Limb (tissue), 2 donors: ENCODE measurements at regions not wholly inside any gene's neighbourhood (a gene's known extent, or its start where the extent isn't known, plus 50 kb on each side); places are given as distances from the start of the nearest gene placed in this dataset.
"Not testable (repeated sequence)": the region's sequence is repeated elsewhere in the genome, so short reads cannot be mapped to it uniquely, and the experiment has no call there.

Experiments used
- DNase-seq, 2 donors: peaks; one replicate each; pipeline ENCODE4 v3.0.0-alpha.2; 2016; ENCODE audit errors: extremely low spot score in 2 of 2

DNA sequence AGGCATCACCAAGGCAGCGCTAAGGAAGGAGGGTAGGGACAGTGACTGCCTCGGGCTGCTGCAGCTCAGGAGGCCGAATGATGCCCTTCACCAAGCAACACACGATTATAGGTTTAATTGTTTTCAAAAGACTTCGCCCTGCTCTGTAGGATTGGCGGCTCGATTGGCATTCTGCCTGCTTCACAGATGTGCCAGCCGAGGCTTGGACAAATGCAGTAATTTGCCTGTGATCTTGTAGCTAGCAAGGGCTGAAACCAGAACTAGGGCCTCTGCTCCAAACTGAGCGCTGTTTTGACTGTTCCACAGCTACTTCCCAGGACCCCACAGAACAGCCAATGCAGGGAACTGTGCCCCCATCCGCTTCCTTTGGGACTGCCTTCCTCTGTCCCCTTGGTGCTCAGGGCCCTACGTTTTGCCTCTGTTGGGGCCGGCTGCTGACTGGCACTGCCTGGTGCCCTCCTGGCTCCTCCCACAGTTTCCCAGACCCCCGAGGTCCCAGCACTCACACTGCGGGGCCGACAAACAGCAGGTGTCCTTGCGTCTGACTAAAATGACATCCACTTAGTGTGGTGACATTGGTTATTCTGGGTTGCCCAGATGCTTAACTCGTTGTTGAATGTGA is 62.6 kb upstream of the EN2 start:
- DNase-seq, result no peak

DNA sequence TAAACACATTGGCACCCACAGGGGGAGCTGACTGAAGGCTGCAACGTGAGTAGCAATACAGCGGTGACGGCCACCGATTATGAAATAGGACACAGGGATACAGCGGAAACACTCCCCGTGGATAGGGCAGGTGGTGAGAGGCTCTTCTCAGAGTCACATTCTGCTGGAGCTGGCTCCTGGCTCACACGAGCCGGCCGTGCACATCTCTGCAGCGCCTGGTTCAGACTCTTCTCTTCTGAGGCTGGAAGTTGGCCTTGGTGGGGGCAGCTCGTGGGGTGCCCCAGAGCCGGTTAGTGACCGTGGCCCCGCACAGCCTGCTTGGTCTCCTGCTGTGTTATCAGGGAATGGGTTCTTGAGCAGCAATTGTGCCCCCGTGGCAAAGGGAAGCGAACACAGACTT is 61.3 kb upstream of the EN2 start:
- DNase-seq, result no peak

DNA sequence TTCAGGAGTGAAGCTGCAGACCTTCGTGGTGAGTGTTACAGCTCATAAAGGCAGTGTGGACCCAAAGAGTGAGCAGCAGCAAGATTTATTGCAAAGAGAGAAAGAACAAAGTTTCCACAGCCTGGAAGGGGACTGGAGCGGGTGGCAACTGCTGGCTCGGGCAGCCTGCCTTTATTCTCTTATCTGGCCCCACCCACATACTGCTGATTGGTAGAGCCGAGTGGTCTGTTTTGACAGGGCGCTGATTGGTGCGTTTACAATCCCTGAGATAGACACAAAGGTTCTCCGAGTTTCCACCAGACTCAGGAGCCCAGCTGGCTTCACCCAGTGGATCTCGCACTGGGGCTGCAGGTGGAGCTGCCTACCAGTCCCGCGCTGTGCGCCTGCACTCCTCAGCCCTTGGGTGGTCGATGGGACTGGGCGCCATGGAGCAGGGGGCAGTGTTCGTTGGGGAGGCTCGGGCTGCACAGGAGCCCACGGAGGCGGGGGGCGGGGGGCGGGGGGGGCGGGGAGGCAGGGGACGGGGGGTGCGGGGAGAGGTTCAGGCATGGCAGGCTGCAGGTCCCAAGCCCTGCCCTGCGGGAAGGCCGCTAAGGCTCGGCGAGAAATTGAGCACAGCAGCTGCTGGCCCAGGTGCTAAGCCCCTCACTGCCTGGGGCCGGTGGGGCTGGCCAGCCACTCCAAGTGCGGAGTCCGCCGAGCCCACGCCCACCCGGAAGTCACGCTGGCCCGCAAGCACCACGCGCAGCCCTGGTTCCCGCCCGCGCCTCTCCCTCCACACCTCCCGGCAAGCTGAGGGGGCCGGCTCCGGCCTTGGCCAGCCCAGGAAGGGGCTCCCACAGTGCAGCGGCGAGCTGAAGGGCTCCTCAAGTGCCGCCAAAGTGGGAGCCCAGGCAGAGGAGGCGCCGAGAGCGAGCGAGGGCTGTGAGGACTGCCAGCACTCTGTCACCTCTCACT is 59.9 kb upstream of the EN2 start:
- not testable (repeated sequence) for DNase-seq

DNA sequence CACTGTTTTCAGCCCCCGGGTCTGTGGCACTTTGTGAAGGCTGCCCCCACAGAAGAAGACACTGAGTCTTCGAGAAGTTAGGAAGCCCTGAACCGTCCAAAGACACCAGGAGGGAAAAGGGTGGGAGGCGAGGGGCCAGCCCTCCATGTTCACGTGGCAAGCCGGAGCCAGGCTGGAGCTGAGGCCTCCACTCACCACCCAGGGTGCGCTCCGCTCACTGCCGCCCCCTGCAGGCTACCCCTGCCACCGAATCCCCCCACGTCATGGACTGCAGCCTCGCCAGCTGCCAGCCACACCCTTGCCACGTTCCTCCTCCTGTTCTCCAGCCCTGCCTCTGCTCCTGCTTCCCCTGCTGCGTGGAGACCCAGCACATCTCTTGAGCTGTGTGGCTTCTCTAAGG is 59.0 kb upstream of the EN2 start:
- DNase-seq, result no peak

DNA sequence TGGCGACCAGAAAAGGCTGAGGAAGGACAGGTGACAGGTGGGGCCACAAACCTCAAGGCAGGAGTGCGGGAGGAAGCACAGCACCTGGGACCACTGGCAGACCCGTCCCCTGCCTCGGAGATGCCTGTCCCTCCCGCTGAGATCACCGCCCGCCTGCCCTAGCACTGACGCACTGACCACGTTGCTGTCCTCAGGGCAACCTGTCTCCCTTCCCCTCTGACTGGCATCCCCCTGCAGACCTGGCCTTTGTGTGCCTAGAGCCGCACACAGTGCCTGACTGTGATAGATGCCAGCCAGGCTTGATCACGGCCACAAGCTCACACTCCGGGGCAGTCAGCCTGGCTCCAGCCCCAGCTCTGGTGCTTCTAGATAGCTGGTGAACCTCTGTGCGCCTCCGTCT is 58.4 kb upstream of the EN2 start:
- DNase-seq, result no peak

DNA sequence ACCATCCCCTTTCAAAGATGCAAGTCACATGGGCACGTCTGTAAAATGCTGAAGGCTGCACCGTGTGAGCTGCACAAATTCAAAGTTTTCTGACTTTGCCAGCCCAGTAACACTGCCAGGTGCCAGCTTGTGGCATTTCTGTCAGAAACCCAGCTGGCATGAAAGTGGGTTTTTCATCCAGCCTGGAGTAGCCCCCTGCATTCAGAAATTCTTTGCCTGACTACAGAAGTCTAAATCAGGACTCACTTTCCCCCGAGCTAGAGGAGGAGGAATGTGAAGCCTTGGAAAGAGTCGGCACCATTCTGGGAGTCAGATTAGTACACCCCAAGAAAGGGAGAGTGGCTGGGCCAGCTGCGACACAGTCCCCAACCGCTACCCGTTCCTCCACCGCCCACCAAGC is 56.7 kb upstream of the EN2 start:
- no peak for DNase-seq

DNA sequence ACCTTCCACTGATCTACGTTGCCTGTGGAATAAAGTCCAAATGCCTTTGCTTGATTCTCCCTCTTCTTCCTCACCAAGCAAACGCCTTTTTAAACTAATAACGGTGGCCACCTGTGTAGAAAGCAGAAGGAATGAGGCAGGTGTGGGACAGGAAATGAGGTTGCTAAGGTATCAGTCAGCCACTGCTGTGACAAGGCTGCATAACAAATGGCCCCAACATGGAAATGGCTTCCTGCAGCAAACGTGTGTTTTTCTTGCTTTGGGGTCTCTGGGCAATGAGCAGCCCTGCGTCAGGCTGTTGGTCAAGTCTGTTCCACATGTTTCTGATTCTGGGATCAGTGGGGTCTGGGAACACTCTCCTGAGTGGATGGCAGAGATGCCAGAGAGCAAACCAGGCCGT is 56.0 kb upstream of the EN2 start:
- DNase-seq, result no peak

DNA sequence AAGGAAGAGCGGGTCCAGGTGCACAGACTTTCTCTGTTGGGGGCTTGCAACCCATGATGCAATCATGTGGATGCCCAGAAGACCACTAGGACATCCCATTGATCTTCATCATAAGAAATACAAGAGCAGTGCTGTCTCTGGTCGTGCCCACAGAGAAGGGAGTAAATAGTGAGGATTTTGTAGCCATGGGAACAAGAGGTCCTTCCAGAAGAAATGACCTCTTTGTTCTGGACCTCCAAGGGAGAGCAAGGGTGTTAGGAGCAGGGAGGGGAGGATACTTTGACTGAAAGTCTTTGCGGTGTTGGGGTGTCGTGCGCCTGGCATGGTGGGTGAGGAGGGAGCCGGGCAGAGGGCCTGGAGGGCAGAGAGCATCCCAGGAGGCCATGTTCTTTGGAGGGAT is 55.0 kb upstream of the EN2 start:
- no peak for DNase-seq

DNA sequence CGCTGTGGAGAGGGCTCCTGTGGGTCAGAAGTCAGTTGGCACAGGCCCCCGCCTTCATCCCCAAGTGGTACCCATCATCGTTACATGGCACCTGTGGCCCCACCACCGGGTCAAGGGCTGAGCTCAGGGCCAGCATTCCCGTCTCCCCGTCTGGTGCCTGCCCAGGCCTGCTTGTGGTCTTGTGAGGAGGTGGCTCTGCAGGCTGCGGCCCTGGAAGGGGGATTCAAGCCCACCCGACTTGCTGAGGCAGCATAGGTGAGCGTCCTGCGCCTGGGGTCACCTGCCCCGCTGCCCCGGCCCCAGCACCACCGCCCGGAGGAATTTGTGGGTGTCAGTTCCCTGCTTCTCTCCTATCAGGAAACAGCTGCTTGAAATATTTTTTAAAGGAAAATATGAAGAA is 53.0 kb upstream of the EN2 start:
- no peak for DNase-seq

DNA sequence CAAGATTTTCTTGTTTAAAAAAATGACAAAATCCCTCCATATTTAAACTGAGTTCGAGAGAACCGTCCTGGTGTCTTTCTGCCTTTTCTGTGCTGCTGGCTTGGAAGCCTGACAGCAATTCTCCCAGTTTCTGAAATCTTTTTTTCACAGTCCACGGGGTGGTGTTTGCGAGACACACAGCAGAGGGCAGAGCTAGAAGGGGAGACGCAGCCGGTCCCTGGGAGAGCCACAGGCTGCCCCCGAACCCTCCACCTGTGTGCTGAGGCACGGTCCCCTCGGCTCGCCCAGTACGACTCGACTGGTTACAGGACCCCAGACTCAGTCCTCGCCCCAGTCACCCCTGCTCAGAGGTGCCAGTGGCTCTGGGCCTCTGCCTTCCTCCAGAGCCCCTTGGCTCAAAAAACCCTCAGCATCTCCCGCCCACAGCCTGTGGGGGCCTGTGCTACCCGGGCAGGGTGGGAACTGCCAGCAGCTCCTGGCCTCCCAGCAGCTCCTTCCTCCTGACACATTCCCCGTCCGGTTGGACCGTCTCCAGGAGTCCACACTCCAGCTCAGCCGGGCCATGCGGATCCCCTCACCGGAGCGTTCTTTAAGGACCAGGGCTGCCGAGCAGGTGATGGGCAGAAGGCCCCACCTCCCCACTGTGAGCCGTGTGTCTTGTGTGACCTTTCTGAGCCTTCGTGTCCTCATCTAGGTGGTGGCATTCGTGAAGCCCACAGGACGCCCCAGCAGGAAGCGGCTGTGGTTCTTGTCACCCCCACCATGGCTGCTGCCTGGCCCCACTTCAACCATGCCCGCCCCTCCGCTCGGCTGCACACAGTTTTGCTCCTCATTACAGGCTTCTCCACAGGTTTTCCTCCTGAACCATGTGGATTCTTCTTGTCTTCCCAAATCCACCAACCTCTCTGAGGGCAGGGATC is 52.3 kb upstream of the EN2 start:
- DNase-seq, result no peak

DNA sequence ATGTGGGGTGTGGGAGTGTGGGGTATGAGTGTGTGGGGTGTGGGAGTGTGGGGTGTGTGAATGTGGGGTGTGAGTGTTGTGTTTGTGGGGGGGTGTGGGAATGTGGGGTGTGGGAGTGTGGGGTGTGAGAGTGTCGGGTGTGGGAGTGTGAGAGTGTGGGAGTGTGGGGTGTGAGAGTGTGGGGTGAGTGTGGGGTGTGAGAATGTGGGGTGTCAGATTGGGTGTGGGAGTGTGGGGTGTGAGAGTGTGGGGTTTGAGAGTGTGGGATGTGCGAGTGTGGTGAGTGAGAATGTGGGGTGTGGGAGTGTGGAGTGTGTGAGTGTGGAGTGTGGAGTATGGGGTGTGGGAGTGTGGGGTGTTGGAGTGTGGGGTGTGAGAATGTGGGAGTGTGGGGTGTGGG is 50.1 kb upstream of the EN2 start:
- no peak for DNase-seq
